Activated T-cell treated with anti-CD3 and anti-CD28 coated beads for 24 hours (primary cell): ENCODE measurements at regions not wholly inside any gene's neighbourhood (a gene's known extent, or its start where the extent isn't known, plus 50 kb on each side); places are given as distances from the start of the nearest gene placed in this dataset.

ENCODE experiments used
- DNase-seq: peaks from one replicate; pipeline ENCODE4 v3.0.0-alpha.2; 2020; ENCODE audit warnings: low read depth

DNA sequence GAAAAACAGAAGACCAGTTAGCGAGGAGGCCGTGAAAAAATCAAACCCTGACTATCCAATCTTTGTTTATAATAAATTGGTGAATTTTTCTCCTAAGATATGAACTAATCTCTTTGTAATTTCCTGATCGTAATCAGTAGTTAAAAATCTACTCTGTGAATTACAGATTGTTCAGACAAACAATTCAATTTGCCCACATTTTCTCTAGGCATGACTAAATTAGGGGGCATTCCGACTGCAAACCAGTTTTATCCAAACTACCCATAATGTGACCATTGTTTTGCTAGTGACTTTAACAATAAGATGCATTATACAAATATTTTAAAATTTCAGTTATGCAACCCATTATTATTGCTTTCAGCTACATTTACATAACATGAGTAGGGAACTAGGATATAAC is 546.9 kb upstream of the ADAMTS5 start:
- no peak for DNase-seq

DNA sequence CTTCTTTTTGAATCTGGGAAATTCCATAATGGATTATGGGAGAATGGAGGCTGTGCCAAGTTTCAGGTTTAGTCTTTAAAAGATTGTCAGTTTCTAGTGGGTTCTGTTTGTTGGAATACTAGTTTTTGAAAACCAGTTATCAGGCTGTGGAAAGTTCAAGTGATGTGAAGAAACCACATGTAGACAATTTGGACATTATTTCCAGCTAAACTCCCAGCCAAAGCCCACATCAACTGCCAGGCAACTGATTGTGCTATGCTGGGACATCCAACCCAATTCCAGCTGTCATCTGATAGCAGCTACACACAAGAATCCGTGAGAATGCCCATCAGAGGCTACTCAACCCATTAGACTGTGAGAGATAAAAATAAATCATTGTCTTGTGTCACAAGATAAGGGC is 546.1 kb upstream of the ADAMTS5 start:
- no peak for DNase-seq

DNA sequence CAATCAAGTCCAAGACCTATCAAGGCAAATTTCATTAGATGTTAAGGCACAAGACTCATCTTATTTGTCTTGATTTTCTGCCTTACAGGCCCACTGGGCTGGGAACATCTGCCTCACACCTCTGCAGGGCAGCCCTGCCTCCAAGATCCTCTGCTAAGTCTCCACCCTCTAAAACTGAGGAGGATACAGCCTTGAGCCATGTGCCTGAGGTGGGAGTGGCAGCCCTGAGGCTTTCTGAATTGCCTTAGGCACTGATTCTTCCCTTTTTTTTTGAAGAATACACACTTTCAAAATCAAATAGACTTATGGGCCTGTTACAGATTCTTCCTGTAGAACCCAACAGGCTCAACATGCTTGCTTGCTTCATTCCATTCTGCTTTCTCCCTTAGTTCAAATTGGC is 544.3 kb upstream of the ADAMTS5 start:
- DNase-seq, result no peak

DNA sequence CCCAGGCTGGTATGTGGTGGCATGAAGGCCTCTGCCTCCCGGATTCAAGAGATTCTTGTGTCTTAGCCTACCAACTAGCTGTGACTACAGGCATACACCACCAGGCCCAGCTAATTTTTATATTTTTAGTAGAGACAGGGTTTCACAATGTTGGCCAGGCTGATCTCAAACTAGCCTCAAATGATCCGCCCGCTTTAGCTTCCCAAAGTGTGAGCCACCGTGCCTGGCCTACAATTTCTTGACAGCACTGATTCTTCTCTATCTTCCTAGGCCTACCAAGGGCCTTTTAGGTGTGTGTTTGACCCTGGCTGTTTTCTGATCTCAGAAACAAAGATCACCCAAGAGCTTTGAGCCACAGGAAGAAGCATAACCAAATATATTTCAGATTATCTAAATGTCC is 540.8 kb upstream of the ADAMTS5 start:
- DNase-seq, result no peak

DNA sequence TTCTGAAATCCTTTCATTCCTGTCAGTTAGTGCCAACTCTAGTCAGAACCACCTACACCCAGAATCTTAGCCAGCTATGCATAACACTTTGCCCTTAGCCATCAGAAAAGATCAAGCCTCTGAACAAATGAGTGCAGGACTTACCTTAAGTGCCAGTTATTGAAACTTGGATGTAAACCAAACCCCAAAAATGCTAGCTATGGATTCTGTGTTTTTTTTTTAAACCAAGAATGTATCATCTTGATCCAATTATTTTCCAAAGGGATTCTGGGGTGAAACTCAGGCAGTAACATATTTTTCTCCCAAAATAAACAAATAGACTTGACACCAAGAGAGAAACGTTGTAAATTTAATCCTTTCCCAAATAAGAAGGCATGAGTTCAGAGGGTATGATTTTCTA is 538.6 kb upstream of the ADAMTS5 start:
- no peak for DNase-seq

DNA sequence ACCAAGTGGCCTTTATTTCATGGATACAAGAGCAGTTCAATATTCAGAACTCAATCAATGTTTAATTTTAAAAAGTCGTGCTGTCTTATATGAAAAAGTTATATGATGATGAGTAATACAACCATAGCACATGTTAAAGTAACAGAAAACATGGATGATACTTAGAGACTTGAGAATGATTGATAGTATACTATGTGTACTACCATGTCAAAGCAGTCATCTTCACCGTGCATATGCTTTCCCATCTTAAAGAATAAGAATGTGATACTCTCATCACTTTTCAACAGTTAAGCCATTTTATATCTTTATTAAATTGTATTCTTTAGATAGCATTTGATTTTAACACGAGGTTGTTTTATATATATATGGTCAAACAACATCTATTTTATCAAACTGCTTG is 535.9 kb upstream of the ADAMTS5 start:
- DNase-seq, result no peak

DNA sequence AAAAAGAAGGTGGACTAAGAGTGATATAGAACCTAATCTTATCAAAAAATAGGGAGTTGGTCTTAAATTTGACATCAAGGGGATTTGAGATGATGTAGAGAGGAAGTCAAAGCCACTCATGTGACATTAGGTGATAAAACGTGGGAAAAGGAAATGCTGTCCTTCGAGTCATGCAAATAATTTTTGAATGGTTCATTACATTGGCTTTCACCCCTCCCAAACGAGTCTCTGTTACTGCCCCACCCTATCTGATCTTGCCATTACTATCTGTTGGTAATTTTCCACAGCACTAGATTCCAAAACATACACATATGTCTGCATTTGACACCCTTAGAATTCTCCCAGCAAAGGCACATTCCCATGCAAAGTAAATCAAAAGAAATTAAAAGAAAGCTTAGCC is 531.1 kb upstream of the ADAMTS5 start:
- no peak for DNase-seq

DNA sequence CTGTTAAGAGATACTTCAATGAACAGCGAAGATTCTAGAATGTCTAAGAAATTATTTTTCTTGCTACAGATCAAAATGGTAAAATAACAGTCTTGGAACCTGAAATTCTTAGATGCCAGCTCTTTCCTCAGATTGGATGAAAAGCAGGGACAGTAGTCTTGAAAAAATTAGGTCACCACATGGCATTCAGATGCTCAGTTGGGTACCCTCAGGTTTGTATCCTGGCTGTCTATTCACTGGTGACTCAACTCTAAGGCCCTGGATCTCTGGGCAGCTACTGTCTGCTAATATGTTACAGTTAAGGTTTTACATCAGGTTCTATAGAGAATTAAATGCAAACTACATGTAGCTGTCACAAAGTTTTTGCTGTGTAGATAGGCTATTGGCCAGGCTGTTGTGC is 528.9 kb upstream of the ADAMTS5 start:
- no peak for DNase-seq

DNA sequence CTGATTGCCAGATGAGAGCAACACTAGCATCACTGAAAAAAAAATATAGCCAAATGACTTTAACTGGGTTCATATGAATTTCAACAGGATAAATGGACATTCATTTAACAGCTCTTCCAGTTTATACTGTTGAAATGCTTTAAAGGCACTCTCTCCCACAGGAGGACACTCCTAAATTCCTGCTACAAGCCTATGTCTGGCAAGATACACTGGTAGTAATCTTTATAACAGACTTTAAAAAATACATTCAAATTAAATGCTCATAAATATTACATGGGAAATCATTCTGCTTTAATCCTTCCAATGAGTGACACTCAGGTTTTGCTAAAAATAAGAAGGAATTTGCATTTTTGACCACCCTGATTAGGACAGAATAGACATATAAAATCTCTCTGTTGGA is 526.7 kb upstream of the ADAMTS5 start:
- DNase-seq, result no peak

DNA sequence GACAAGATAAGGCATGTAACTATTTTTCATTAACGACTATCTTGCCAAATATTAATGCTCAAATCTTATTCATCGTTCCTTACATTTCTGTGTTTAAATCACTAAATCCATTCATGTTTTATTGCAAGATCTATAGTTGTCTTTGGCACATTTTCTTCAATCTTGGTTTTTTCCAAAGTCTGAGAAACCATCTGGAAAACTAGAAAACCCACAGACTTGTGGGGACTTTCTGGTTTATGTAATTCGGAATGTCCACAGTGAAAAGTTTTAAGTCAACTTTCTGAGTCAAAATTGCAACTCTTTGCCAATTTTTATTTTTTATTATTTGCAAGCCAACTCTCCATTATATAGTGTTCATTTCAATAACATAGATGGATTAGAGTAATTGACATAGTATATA is 520.8 kb upstream of the ADAMTS5 start:
- no peak for DNase-seq

DNA sequence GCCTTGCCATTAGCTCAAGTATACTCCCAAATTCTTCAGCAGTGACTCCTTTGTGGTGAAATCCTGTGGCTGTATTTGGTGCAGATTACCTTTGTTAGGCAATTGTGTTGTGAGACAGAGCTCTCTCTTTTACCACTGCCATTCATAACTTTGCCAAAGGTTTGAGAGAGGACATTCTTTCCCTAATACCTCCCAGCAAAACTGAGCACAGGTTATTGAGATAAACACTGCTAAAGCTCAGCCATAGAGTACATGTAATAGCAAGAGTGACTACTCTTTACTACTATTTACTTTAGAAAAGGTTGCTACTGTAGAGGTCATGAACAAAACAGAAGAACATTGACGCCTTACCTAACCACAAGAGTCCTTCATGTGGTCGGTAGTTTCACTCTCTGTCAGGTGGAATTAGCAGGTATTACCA is 514.0 kb upstream of the ADAMTS5 start:
- no peak for DNase-seq

DNA sequence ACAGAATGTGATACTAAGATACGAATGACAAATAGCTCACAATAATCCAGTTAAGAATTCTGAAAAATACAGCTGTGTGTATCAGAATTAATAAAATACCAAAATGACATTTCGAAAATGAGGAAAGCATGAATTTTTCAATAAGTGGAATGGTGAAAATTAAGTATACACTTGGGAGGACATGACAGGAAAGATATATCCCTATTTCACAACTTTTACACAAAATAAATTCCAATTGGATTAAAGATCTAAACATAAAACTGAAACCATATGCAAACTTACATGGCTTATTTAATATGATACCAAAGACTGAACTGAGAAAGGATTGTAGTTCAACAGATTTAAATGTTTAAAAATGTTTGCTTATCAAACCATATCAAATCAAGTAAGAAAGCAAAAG is 510.4 kb upstream of the ADAMTS5 start:
- no peak for DNase-seq

DNA sequence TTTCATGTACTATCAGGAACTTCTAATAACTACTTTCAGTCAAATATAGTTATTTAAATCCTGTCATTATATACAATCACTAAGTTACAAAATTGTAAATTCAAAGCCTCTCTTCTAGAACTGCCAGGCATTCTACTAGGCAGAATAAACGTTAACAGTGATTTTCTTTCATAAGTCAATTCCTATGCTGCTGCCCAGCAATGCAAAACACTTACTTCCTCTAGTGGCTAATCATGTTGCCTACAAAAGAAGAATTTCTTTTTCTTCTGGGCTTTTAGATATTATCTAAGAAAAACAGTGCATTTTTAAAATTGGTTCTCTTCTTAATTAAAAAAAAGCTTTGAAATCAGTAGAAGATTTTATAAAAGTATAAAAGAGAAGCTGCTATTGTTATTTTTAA is 509.8 kb upstream of the ADAMTS5 start:
- DNase-seq, result no peak

DNA sequence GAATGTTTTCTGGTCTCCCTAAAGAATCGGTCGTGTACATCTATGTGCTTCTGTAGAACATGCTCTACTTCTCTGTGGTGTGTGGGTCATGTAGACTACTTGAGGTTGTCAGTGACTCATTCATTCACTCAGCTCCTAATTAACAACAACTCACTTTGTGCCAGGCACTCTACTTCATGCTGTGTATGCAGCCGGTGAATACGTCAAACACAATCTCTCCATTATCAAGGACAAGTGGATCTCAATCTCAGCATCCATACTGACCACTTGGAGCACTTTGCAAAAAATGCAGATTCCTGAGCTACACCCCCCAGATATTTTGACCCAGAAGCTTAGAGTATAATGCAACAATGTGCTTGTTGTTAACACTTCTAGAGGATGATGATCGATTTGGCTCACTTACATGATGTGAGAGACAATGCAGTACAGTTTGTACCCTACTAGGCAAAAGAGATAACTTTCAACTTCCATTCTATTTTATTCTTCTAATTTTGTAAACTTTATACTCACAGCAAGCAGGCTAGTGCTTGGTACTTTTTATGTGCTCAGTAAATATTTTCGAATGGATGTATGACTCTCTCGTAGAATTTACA is 508.6 kb upstream of the ADAMTS5 start:
- DNase-seq, result no peak

DNA sequence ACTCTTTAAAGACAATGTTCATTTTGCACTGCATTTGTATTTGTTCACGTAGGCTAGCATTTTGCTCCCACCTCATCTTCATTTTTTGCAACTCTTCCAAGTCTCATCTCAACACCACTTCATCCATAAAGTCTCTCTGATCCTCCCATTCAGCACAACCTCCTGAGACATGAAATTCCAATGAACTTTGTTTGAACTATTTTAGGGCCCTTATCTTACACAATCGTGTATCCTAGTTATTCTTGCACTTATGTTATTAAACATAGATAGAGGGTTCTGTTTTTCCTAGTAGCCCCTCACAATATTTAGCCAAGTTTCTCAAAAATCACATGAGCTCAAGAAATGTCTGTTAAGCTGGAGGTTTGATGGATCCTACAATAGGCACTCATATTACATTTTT is 500.5 kb upstream of the ADAMTS5 start:
- DNase-seq, result no peak

DNA sequence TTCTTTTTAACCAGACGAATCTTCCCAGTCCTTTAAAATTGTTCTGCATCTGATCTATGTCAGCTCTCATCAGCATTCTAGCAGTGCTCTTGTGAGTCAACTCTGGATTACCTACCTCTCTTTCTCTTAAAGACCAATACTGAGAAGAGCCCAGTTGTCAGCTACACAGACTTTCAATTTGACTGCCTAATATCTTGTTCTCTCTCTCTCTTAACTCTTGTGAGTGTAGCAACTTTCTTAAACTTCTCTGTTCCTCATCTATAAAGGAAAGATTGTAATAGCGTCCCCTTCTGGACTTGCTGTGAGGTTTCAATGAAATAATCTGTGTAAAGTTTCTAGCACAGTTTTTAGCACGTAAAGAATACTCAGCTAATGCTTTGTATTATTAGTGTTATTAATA is 499.3 kb upstream of the ADAMTS5 start:
- DNase-seq, result no peak

DNA sequence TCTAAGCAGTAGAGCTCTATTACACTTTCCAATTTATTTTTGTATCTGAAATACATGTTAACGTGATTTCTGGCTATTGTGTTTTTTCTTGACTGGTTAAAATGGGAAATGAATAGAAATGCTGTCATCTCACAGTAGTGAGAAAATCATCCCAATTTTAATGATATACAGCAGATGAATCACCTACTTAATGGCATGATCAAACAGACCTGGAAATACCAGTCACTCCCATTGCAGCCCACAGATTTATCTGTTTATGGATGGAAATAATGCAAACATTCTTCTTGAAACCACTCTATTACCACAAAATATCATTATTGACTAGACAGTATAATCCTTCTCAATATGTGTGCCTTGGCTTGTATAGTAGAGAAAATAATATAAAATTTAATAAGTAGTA is 497.8 kb upstream of the ADAMTS5 start:
- DNase-seq, result no peak

DNA sequence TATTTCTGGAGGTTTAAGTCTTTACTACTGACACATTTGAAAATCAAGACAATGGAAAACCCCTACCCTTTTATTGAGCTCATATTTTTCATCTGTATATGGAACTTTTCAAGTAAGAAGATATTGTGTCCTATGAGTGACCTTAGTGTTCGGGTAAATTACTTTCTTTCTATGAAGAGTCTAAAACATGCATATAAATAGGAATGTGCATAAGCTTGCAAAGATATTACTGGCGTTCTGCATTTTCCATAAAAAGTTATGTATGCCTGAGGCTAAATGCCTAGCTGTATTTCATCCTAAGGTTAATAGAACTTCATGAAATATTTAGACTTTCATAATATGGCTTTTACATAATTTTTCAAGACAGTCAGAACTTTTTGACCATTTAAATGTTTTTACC is 495.8 kb upstream of the ADAMTS5 start:
- no peak for DNase-seq

DNA sequence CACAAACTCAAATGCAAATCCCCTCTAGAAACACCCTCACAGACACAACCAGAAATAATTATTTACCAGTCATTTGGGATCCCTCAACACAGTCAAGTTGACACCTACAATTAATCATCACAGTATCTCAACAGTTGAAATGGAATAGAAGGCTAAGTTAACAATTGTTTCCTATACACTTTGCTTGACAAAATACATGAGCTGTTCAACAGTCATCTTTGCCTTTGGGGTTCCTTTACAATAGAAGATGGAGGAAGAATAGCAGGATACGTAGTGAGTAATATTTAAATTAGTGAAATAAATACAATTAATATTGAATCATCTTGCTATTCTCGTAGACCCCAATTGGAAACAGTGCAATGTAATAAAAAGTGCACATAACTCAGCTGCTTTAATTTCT is 487.3 kb upstream of the ADAMTS5 start:
- DNase-seq, result no peak

DNA sequence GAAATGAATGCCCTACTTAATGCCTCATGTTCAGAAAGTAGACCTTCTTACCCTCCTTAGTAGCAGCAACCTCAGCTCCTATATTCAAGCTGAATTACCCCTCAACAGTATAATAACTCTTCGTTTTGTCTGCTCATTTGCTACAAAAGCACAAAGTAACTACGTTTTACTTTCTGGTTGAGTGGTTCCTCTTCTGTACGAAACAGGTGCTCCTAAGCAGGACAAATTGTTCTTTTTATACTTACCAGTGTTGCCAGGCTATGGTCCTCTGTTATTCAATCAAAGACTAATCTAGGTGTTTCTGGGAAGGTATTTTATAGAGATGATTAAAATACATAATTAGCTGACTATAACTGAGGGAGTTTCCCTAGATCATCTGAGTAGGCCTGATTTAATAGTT is 484.2 kb upstream of the ADAMTS5 start:
- no peak for DNase-seq

DNA sequence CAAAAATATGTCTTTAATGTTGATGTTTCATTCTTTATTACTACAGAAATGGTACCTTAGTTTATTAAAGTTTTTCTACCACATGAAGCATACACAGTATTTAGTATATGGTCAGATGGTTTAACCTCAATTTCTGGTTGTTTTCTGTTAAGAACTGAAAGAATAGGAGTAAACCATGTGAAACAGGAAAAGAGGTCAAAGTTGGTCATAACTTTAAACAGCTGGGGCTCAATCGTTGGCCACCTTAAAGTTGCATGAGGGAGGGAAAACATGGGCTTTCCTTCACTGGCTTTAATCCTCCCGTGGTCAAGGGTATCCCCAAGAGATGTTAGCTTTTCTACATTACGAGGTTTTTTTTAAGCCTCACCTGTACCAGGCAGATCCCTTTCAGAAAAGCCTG is 483.3 kb upstream of the ADAMTS5 start:
- no peak for DNase-seq

DNA sequence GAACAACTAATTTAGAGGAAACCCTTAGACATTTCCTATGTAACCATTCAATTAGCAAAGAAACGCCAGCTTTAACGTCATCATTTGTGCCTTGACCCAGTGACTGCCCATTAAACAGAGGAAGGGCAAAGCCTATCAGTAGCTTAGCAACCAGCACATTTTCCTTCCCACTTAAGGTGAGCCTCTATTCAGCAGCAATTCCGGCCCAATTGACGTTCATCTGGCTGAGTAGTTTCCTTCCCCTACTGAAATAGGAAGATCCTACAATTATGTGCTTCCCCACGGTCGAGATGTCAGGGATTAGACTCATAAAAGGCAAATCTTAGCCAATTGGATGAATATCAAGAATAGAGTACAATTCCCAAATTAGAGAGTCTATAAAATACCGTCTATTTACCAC is 482.1 kb upstream of the ADAMTS5 start:
- DNase-seq, result no peak

DNA sequence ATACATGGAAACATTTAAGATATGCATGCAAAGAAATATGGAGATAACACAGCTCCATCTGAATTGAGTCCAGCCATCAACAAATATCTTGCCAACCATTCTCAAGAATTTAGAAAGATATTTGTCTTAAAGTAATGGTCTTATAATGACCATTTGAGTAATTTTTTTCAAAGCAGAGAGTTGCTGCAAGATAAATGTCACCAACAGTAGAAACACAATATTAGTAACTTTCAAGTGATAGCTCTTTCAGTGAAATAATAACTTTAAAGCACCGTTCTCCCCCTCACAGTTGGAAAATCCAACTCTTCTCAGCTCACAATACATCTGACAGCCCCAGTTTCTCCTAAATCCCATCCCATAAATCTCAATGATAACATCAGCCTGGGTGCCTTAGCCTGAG is 481.0 kb upstream of the ADAMTS5 start:
- DNase-seq, result no peak

DNA sequence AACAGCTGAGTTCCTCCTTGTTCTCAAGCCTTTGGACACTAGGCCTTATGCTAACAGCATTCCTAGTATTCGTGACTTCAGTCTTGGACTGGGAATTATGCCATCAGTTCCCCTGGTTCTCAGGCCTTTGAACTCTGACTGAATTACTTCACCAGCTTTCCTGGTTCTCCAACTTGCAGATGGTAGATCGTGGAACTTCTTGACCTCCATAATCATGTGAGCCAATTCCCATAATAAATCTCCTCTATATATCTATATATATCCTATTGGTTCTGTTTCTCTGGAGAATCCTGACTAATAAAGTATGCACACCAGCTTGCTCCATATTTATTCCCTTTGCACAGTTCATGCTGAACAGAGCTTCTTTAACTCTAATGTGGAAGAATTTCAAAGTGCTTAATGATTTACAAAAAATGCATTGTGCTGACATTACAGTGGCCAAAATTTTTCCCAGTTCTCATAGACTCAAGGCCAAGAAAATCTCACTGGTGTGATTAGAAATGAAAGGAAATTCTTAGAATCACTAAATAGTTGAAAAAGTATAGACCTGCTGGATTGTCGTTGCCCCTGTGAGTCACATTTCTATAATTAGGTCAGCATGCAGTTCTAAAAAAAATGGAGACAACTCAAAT is 462.9 kb upstream of the ADAMTS5 start:
- DNase-seq, result no peak

DNA sequence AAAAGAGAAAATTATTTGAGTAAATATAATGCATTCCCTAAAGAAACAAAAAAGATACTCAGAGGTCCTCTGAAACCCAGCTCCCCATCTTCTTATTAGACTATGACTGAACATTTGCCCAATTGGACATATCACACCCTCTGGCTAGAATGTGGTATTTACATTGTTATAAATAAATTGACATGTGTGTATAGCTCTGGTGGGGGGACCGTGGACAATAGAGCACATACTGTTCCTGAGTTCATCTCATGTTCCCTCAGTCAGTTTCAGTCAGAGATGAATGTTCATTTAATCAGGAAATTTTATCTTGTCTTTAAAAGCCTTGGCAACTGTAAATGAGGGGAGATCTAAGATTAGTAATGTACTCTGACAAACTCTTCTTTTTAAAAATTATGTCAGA is 459.3 kb upstream of the ADAMTS5 start:
- no peak for DNase-seq
